SK-N-SH (cell line): ENCODE measurements at regions not wholly inside any gene's neighbourhood (a gene's known extent, or its start where the extent isn't known, plus 50 kb on each side); places are given as distances from the start of the nearest gene placed in this dataset.

Experiments
- CTCF ChIA-PET: fragments of 300-600, 350-600 bp; formaldehyde crosslinking; extraction: SDS; loops from one replicate; lab custom pipeline; 2021; lab: Yijun Ruan, JAX
- POLR2A ChIA-PET: fragments of 350-600 bp; sonication (Branson Sonifier 250); formaldehyde crosslinking; extraction: SDS; loops from one replicate; lab custom pipeline; 2020; ENCODE audit warnings: antibody characterized with exemption, inconsistent platforms; lab: Yijun Ruan, JAX
- DNase-seq: peaks from one replicate; pipeline ENCODE4 v3.0.0; 2012
- H2AFZ ChIP-seq: fragments of 200-600 bp; sonication (generic); 2 replicates; pipeline ENCODE4 v1.8.1; 2016; ENCODE audit warnings: antibody characterized with exemption, mild to moderate bottlenecking, low read depth
- H3F3A ChIP-seq: fragments of 200-600 bp; sonication (generic); replicated peaks from 2 replicates; pipeline ENCODE3; 2016; ENCODE audit warnings: antibody characterized with exemption, mild to moderate bottlenecking; ENCODE audit not compliant: insufficient read depth
- H3K27ac ChIP-seq, 2 experiments: fragments of 200-500 bp in 1 of 2; fragments of 200-600 bp in 1 of 2; sonication (Bioruptor generic) in 1 of 2; sonication (generic), shearing (Covaris generic) in 1 of 2; 2 replicates each; pipeline versions ENCODE4 v1.5.1 to v1.6.1; 2014 to 2016; ENCODE audit warnings: low read depth in 2 of 2, inconsistent platforms in 1 of 2, low read length in 1 of 2, mild to moderate bottlenecking in 1 of 2, mixed read lengths in 1 of 2
- H3K27me3 ChIP-seq: fragments of 200-600 bp; sonication (generic), shearing (Covaris generic); 2 replicates; pipeline ENCODE4 v1.6.1; 2016; ENCODE audit warnings: mixed run types; ENCODE audit not compliant: insufficient read depth
- H3K36me3 ChIP-seq, 2 experiments: fragments of 200-500 bp in 1 of 2; fragments of 200-600 bp in 1 of 2; sonication (Bioruptor generic) in 1 of 2; sonication (generic) in 1 of 2; replicated peaks in 1 of 2; 2 replicates each; pipeline versions ENCODE3 to v1.5.1; 2014 to 2016; ENCODE audit warnings: low read length in 1 of 2, mild to moderate bottlenecking in 1 of 2; ENCODE audit not compliant: insufficient read depth in 2 of 2, control insufficient read depth in 1 of 2
- H3K4me1 ChIP-seq, 2 experiments: fragments of 200-500 bp in 1 of 2; fragments of 200-600 bp in 1 of 2; sonication (Bioruptor generic) in 1 of 2; sonication (generic), shearing (Covaris generic) in 1 of 2; 2 replicates each; pipeline versions ENCODE4 v1.5.1 to v1.6.1; 2014 to 2016; ENCODE audit warnings: low read depth in 1 of 2, low read length in 1 of 2, mixed run types in 1 of 2; ENCODE audit not compliant: insufficient read depth in 2 of 2, control insufficient read depth in 1 of 2
- H3K4me2 ChIP-seq: fragments of 200-600 bp; sonication (generic), shearing (Covaris generic); 2 replicates; pipeline ENCODE4 v1.6.1; 2017; ENCODE audit warnings: mixed run types
- H3K4me3 ChIP-seq, 2 experiments: fragments of 200-500 bp in 1 of 2; fragments of 200-600 bp in 1 of 2; sonication (Bioruptor generic) in 1 of 2; sonication (generic), shearing (Covaris generic) in 1 of 2; 2 replicates each; pipeline versions ENCODE4 v1.5.1 to v1.8.1; 2014 to 2016; ENCODE audit warnings: low read depth in 2 of 2, inconsistent platforms in 1 of 2, low read length in 1 of 2, mild to moderate bottlenecking in 1 of 2, mixed read lengths in 1 of 2, moderate library complexity in 1 of 2
- H3K79me2 ChIP-seq: fragments of 200-600 bp; sonication (generic); 2 replicates; pipeline ENCODE4 v1.8.1; 2017; ENCODE audit warnings: mild to moderate bottlenecking; ENCODE audit not compliant: insufficient read depth
- H3K9ac ChIP-seq: fragments of 200-600 bp; sonication (generic); 2 replicates; pipeline ENCODE4 v1.6.1; 2017; ENCODE audit warnings: mixed run types
- H3K9me2 ChIP-seq: fragments of 200-600 bp; sonication (generic); 2 replicates; pipeline ENCODE4 v1.6.1; 2017; ENCODE audit warnings: mixed run types
- H3K9me3 ChIP-seq: fragments of 200-600 bp; sonication (generic); 2 replicates; pipeline ENCODE4 v1.6.1; 2017; ENCODE audit warnings: mixed run types, mild to moderate bottlenecking, moderate library complexity
- H4K20me1 ChIP-seq: fragments of 200-600 bp; sonication (generic); 2 replicates; pipeline ENCODE4 v1.6.1; 2017; ENCODE audit warnings: mild to moderate bottlenecking, mixed run types; ENCODE audit not compliant: insufficient read depth
- CTCF ChIP-seq: fragments of 200-600 bp; sonication (generic); IDR thresholded peaks from 2 replicates; pipeline ENCODE4 v1.6.1; 2017; ENCODE audit warnings: antibody characterized with exemption, mild to moderate bottlenecking, moderate library complexity
- EP300 ChIP-seq, 2 experiments: IDR thresholded peaks; 2 replicates each; pipeline versions ENCODE4 v1.4.0 to v1.6.1; 2012; ENCODE audit warnings: borderline replicate concordance in 1 of 2, low read depth in 1 of 2, low read length in 1 of 2
- FOSL2 ChIP-seq: IDR thresholded peaks from 2 replicates; pipeline ENCODE4 v1.4.0; 2012; ENCODE audit warnings: low read depth, mild to moderate bottlenecking, moderate library complexity, borderline replicate concordance
- GATA2 ChIP-seq: sonication (generic); formaldehyde crosslinking; IDR thresholded peaks from 2 replicates; pipeline ENCODE4 v1.5.0; 2020; ENCODE audit warnings: mild to moderate bottlenecking, missing genetic modification reagents
- MEF2A ChIP-seq: IDR thresholded peaks from 2 replicates; pipeline ENCODE4 v1.4.0; 2012; ENCODE audit warnings: low read depth, borderline replicate concordance
- NFIC ChIP-seq: IDR thresholded peaks from 2 replicates; pipeline ENCODE4 v1.4.0; 2012; ENCODE audit warnings: borderline replicate concordance
- NRF1 ChIP-seq: IDR thresholded peaks from 2 replicates; pipeline ENCODE4 v1.6.1; 2012; ENCODE audit warnings: low read depth, mild to moderate bottlenecking, low read length
- PBX3 ChIP-seq: IDR thresholded peaks from 2 replicates; pipeline ENCODE4; 2012
- RCOR1 ChIP-seq: fragments of 150-350 bp; IDR thresholded peaks from 2 replicates; pipeline ENCODE4 v1.6.1; 2017; ENCODE audit warnings: antibody characterized with exemption, low read length
- SIN3A ChIP-seq: IDR thresholded peaks from 2 replicates; pipeline ENCODE4 v1.6.1; 2012; ENCODE audit warnings: low read depth, mild to moderate bottlenecking, low read length, moderate library complexity, borderline replicate concordance
- SMC3 ChIP-seq: IDR thresholded peaks from 2 replicates; pipeline ENCODE4 v1.6.1; 2012; ENCODE audit warnings: low read depth, low read length, improper control_type of control experiment
- TCF12 ChIP-seq: IDR thresholded peaks from 2 replicates; pipeline ENCODE4 v1.4.0; 2012
- TEAD4 ChIP-seq: IDR thresholded peaks from 2 replicates; pipeline ENCODE4 v1.4.0; 2012; ENCODE audit warnings: mild to moderate bottlenecking, borderline replicate concordance; ENCODE audit not compliant: insufficient read depth
- WGBS: methylation state at CpG from one replicate; pipeline ENCODE4 v1.1.6; 2017; ENCODE audit warnings: low lambda C conversion rate; 5-methylcytosine and 5-hydroxymethylcytosine counted together
- TF ChIP-seq, protein P1 (sequence below): IDR thresholded peaks from 2 replicates; pipeline ENCODE4 v1.4.0; 2012; ENCODE audit warnings: low read depth, borderline replicate concordance
- TF ChIP-seq, protein P2 (sequence below): IDR thresholded peaks from 2 replicates; pipeline ENCODE4 v1.4.0; 2012; ENCODE audit warnings: low read depth

DNA sequence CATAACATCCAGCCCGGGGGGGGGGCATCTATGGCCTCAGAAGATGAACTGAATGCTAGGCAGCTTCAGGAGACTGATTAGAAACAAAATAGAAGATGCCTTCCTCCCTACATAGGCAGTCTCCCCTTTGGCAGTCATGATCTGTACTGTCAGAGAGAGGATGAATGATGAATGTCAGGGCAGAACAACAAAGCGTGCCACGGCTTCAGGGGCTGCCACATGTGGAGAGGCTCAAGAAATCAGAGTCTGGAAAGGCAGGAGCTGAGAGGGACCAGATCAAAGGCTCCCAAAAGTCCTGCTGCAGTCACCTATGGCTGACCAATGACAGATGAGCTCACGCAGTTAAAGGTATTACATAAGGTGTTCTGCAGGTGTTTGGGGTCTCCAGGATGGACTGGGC, 180.4 kb downstream of the UACA start (continued):
- TF ChIP-seq PBX3: no peak

GRCh38 chr15:70582143-70582945, 181.0 kb downstream of the UACA start:
- H3K9ac ChIP-seq: no peak overlapping the region
- H3F3A ChIP-seq: no peaks in the 10 kb centered on the region
- no peak for DNase-seq
- no peaks in the 10 kb centered on the region for H4K20me1 ChIP-seq
- H3K4me2 ChIP-seq: no peak overlapping the region
- TF ChIP-seq RCOR1 (no peak), TEAD4 (no peak), TCF12 (no peak), NFIC (no peak), EP300 (IDR thresholded peaks at IDR 0.05; ENCODE audit: borderline replicate concordance in 1 of 2, low read depth in 1 of 2, low read length in 1 of 2) (no peak), NRF1 (no peak), SMC3 (no peak), GATA2 (CRISPR knock-in tag) (no peak), CTCF (no peak), FOSL2 (no peak), SIN3A (no peak), MEF2A (no peak)
- TF ChIP-seq, protein P1, sequence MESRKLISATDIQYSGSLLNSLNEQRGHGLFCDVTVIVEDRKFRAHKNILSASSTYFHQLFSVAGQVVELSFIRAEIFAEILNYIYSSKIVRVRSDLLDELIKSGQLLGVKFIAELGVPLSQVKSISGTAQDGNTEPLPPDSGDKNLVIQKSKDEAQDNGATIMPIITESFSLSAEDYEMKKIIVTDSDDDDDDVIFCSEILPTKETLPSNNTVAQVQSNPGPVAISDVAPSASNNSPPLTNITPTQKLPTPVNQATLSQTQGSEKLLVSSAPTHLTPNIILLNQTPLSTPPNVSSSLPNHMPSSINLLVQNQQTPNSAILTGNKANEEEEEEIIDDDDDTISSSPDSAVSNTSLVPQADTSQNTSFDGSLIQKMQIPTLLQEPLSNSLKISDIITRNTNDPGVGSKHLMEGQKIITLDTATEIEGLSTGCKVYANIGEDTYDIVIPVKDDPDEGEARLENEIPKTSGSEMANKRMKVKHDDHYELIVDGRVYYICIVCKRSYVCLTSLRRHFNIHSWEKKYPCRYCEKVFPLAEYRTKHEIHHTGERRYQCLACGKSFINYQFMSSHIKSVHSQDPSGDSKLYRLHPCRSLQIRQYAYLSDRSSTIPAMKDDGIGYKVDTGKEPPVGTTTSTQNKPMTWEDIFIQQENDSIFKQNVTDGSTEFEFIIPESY: no peak
- TF ChIP-seq, protein P2, sequence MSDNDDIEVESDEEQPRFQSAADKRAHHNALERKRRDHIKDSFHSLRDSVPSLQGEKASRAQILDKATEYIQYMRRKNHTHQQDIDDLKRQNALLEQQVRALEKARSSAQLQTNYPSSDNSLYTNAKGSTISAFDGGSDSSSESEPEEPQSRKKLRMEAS: no peak
- H3K27ac ChIP-seq: no peak overlapping the region
- no peaks in the 10 kb centered on the region for H3K27me3 ChIP-seq
- no peaks in the 10 kb centered on the region for H3K9me2 ChIP-seq
- CTCF ChIA-PET: interaction anchor here (0.8 to 1.7 kb wide), 3 partner anchors 13 to 94 kb away, joined by 3 to 5 read pairs (median 4); no protein-coding TSS in a partner anchor
- H3K36me3 ChIP-seq: no peaks in the 10 kb centered on the region
- POLR2A ChIA-PET: no interaction called here
- no peak overlapping the region for H2AFZ ChIP-seq
- no peaks in the 10 kb centered on the region; a peak in 1 of 4 replicates for H3K4me1 ChIP-seq
- no peak overlapping the region for H3K4me3 ChIP-seq
- H3K79me2 ChIP-seq: no peaks in the 10 kb centered on the region
- 72% methylated on average over 5 of the region's 5 CpGs for WGBS
- H3K9me3 ChIP-seq: no peaks in the 10 kb centered on the region
